GM23248 (cell line): ENCODE measurements at regions not wholly inside any gene's neighbourhood (a gene's known extent, or its start where the extent isn't known, plus 50 kb on each side); places are given as distances from the start of the nearest gene placed in this dataset.

Source experiments
- DNase-seq: peaks from one replicate; pipeline ENCODE4 v3.0.0-alpha.2; 2015
- H2AFZ ChIP-seq: fragments of 200-600 bp; sonication (generic); 2 replicates; pipeline ENCODE4 v1.6.1; 2016; ENCODE audit warnings: antibody characterized with exemption
- H3F3A ChIP-seq: fragments of 200-600 bp; sonication (generic); 2 replicates; pipeline ENCODE4 v1.6.1; 2016; ENCODE audit warnings: mild to moderate bottlenecking, antibody characterized with exemption, mixed run types; ENCODE audit not compliant: insufficient read depth
- H3K27ac ChIP-seq: fragments of 200-600 bp; sonication (generic); 2 replicates; pipeline ENCODE4 v1.5.1; 2016; ENCODE audit warnings: mild to moderate bottlenecking
- H3K27me3 ChIP-seq: fragments of 200-600 bp; sonication (generic); replicated peaks from 2 replicates; pipeline ENCODE4 v1.6.1; 2016; ENCODE audit warnings: mild to moderate bottlenecking; ENCODE audit not compliant: insufficient read depth
- H3K36me3 ChIP-seq: fragments of 200-600 bp; sonication (generic); 2 replicates; pipeline ENCODE4 v1.6.1; 2016; ENCODE audit warnings: low read depth, mild to moderate bottlenecking
- H3K4me1 ChIP-seq: fragments of 200-600 bp; sonication (generic); 2 replicates; pipeline ENCODE4 v1.6.1; 2016; ENCODE audit warnings: mild to moderate bottlenecking; ENCODE audit not compliant: insufficient read depth
- H3K4me2 ChIP-seq: fragments of 200-600 bp; sonication (generic); one replicate; pipeline ENCODE4 v1.6.1; 2016; ENCODE audit warnings: mild to moderate bottlenecking; ENCODE audit not compliant: unreplicated experiment
- H3K4me3 ChIP-seq: fragments of 200-600 bp; sonication (generic); 2 replicates; pipeline ENCODE4 v1.5.1; 2016; ENCODE audit warnings: mild to moderate bottlenecking
- H3K79me2 ChIP-seq: fragments of 200-600 bp; sonication (generic); 2 replicates; pipeline ENCODE4 v1.6.1; 2016; ENCODE audit warnings: mild to moderate bottlenecking; ENCODE audit not compliant: insufficient read depth
- H3K9ac ChIP-seq: fragments of 200-600 bp; sonication (generic); 2 replicates; pipeline ENCODE4 v1.6.1; 2016; ENCODE audit warnings: mild to moderate bottlenecking
- H3K9me2 ChIP-seq: fragments of 200-600 bp; sonication (generic); 2 replicates; pipeline ENCODE4 v1.6.1; 2016; ENCODE audit warnings: mixed run types, mild to moderate bottlenecking, moderate library complexity; ENCODE audit not compliant: insufficient read depth
- H3K9me3 ChIP-seq: fragments of 200-600 bp; sonication (generic); one replicate; pipeline ENCODE4 v1.6.1; 2017; ENCODE audit warnings: low read depth
- H4K20me1 ChIP-seq: fragments of 200-600 bp; sonication (generic); 2 replicates; pipeline ENCODE4 v1.6.0; 2016; ENCODE audit not compliant: insufficient read depth
- EZH2 ChIP-seq: fragments of 200-600 bp; sonication (generic); IDR thresholded peaks from 2 replicates; pipeline ENCODE4 v1.6.1; 2018; ENCODE audit warnings: antibody characterized with exemption, mild to moderate bottlenecking; ENCODE audit not compliant: insufficient read depth, poor library complexity, severe bottlenecking
- EZH2phosphoT487 ChIP-seq: fragments of 200-600 bp; sonication (generic); IDR thresholded peaks from 2 replicates; pipeline ENCODE4 v1.6.1; 2018; ENCODE audit warnings: antibody characterized with exemption, moderate library complexity, mild to moderate bottlenecking, low read depth; ENCODE audit not compliant: insufficient read depth
- WGBS, 2 experiments: methylation state at CpG; one replicate each; pipeline ENCODE4 v1.1.6; 2015 to 2017; ENCODE audit warnings: low lambda C conversion rate in 2 of 2, low coverage in 1 of 2; ENCODE audit errors: missing lambda C conversion rate in 2 of 2; 5-methylcytosine and 5-hydroxymethylcytosine counted together
- in situ Hi-C: fragments of 300-500 bp; cut with MboI; formaldehyde crosslinking; loops from 2 replicates; pipeline ENCODE4 v1.15.0; 2020

DNA sequence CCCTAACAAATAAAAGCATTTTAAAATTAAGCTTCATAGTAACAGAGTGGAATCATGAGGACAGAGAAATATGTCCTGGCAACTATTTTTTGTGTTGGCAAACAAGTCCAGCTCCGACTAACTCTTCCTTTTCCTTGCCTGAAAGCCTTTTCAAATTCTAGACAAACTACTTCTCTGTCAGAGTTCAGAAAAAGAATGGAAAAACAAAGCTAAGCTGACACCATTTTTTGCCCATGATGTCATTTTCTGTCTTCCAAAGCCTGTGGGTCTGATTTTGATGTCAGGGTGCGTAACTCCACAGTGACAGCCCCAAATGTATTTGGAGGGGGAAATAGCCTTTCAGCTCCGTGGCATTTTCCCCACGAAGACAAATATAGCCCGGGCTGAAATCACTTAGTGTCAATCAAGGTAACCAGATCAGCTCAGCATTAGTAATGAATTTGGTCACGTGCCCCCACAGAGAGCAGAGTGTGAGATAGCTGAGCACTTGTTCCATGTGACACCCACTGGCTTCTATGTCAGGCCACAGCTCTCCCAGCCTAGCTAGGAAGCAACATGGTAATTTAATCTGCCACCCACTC, 233.0 kb upstream of the SIX2 start:
- DNase-seq, result peak; percentile 54
- Histone ChIP-seq H3K27ac (peak overlapping the region; percentile 18), H4K20me1 (no peaks in the 10 kb centered on the region), H3K9ac (0 out of 2 replicates have a peak overlapping the region, but pooled peaks have one; percentile 7), H3K9me2 (no peaks in the 10 kb centered on the region), H3K36me3 (no peaks in the 10 kb centered on the region), H3K4me2 (peak overlapping the region; percentile 3), H3K4me3 (no peak overlapping the region), H3K4me1 (peaks cover 42% of the 10 kb centered on the region), H3F3A (peaks cover 16% of the 10 kb centered on the region; the same call in 1 of the 2 replicates), H3K9me3 (no peaks in the 10 kb centered on the region), H3K79me2 (no peaks in the 10 kb centered on the region), H2AFZ (peak overlapping the region; percentile 43; the same call in 1 of the 2 replicates), H3K27me3 (no peaks in the 10 kb centered on the region)
- in situ Hi-C loops, result no loop called here
- WGBS, 2 experiments, result 26 to 30% methylated on average over 6 of the region's 6 CpGs
- no peak for TF ChIP-seq EZH2
- no peak for TF ChIP-seq EZH2phosphoT487

DNA sequence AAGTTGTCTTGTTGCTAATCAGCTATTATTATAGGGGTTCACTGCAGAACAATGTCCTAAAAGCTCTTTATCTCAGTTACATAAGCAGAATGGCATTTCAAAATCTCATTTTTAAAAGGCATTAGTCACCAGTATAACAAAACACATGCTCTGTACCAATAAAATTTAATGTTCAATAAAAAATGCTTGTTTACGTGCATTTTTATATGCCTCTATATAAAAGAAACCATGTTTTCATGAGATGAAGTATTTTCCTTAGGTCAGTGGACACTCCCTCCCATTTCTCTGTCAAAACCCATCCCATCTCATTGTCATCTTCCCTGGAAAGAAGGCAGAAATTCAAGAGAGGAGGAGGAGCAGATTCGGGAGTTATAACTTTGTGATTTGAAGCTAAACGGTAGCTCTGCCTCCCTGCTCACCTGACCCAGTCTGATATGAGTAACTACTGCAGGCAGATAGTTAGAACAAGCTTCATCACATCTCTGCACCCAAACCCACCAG, 231.9 kb upstream of the SIX2 start:
- no peaks in the 10 kb centered on the region for H3K79me2 ChIP-seq
- H3K4me3 ChIP-seq, result peak overlapping the region; percentile 20
- 0 out of 2 replicates have a peak overlapping the region, but pooled peaks have one; percentile 13 for H3K27ac ChIP-seq
- no peaks in the 10 kb centered on the region for H3K9me3 ChIP-seq
- WGBS, 2 experiments, result 25 to 28% methylated on average over 3 of the region's 3 CpGs
- TF ChIP-seq EZH2phosphoT487 (no peak), EZH2 (no peak)
- no peaks in the 10 kb centered on the region for H4K20me1 ChIP-seq
- no peaks in the 10 kb centered on the region for H3K9me2 ChIP-seq
- no peaks in the 10 kb centered on the region for H3K36me3 ChIP-seq
- H3K27me3 ChIP-seq, result no peaks in the 10 kb centered on the region
- peaks cover 43% of the 10 kb centered on the region for H3K4me1 ChIP-seq
- peaks cover 16% of the 10 kb centered on the region; the same call in 1 of the 2 replicates for H3F3A ChIP-seq
- H3K4me2 ChIP-seq, result peak overlapping the region; percentile 75
- H3K9ac ChIP-seq, result no peak overlapping the region
- DNase-seq, result peak; percentile 58
- in situ Hi-C loops, result no loop called here
- no peak overlapping the region for H2AFZ ChIP-seq

GRCh38 chr2:45237850-45238542, 228.7 kb upstream of the SIX2 start:
- 4 to 7% methylated on average over 6 of the region's 6 CpGs for WGBS, 2 experiments
- 0 out of 2 replicates have a peak overlapping the region, but pooled peaks have one; percentile 35 for H3K9ac ChIP-seq
- no peaks in the 10 kb centered on the region for H3K27me3 ChIP-seq
- no peaks in the 10 kb centered on the region for H3K9me2 ChIP-seq
- in situ Hi-C loops, result no loop called here
- H3K36me3 ChIP-seq, result no peaks in the 10 kb centered on the region
- no peak for TF ChIP-seq EZH2phosphoT487
- TF ChIP-seq EZH2, result no peak
- H3K79me2 ChIP-seq, result no peaks in the 10 kb centered on the region
- no peaks in the 10 kb centered on the region for H3K9me3 ChIP-seq
- peak overlapping the region; percentile 63 for H3K27ac ChIP-seq
- peaks cover 16% of the 10 kb centered on the region; the same call in 1 of the 2 replicates for H3F3A ChIP-seq
- no peaks in the 10 kb centered on the region for H4K20me1 ChIP-seq
- H2AFZ ChIP-seq, result 0 out of 2 replicates have a peak overlapping the region, but pooled peaks have one; percentile 2
- peaks cover 46% of the 10 kb centered on the region for H3K4me1 ChIP-seq
- peak overlapping the region; percentile 40; the same call in 1 of the 2 replicates for H3K4me3 ChIP-seq
- peak overlapping the region; percentile 85 for H3K4me2 ChIP-seq
- DNase-seq, result peak; percentile 97

DNA sequence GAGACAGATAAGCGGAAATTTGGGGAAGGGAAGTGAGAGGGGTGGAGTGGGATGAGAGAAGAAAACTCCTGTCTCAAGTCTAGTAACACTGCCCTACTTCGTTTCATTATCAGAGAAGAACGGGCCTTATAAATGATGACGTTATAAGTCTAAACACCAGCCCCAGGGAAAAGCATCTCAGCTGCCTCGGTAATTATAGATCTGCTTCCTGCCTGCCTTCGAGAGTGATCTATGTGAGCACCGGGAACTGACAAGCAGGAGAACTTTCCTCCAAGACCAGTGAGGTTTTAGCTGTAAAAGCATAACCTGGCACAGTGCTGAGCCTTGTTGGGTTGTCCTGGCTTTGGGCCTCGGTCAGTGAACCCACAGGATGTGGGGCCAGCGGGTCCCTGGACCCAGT, 227.9 kb upstream of the SIX2 start:
- no peaks in the 10 kb centered on the region for H4K20me1 ChIP-seq
- no peak overlapping the region for H3K9ac ChIP-seq
- no peak overlapping the region for H3K4me2 ChIP-seq
- 96% methylated on average over 9 of the region's 9 CpGs for WGBS, 2 experiments
- TF ChIP-seq EZH2 (no peak), EZH2phosphoT487 (no peak)
- H3K36me3 ChIP-seq, result no peaks in the 10 kb centered on the region
- H3K9me2 ChIP-seq, result no peaks in the 10 kb centered on the region
- H3K27me3 ChIP-seq, result no peaks in the 10 kb centered on the region
- H3K4me3 ChIP-seq, result no peak overlapping the region
- H3K27ac ChIP-seq, result no peak overlapping the region
- no peak for DNase-seq
- H2AFZ ChIP-seq, result no peak overlapping the region
- peaks cover 44% of the 10 kb centered on the region for H3K4me1 ChIP-seq
- in situ Hi-C loops, result no loop called here
- no peaks in the 10 kb centered on the region for H3K9me3 ChIP-seq
- no peaks in the 10 kb centered on the region for H3K79me2 ChIP-seq
- peaks cover 15% of the 10 kb centered on the region; the same call in 1 of the 2 replicates for H3F3A ChIP-seq
